HFF-Myc (cell line): ENCODE measurements at regions not wholly inside any gene's neighbourhood (a gene's known extent, or its start where the extent isn't known, plus 50 kb on each side); places are given as distances from the start of the nearest gene placed in this dataset.

Experiments used
- DNase-seq: peaks from one replicate; pipeline ENCODE4 v3.0.0-alpha.2; 2011; ENCODE audit warnings: low read depth; ENCODE audit errors: extremely low read depth
- H3K4me3 ChIP-seq: replicated peaks from 2 replicates; pipeline ENCODE4 v1.5.1; 2011; ENCODE audit warnings: low read depth, mild to moderate bottlenecking, control low read depth, low read length
- CTCF ChIP-seq: IDR thresholded peaks from 2 replicates; pipeline ENCODE4 v1.5.1; 2012; ENCODE audit warnings: mild to moderate bottlenecking, low read depth, low read length, control low read depth; ENCODE audit errors: missing control alignments

GRCh38 chr2:96438589-96438988 lies 66.6 kb downstream of the NEURL3 start:
- no peak for TF ChIP-seq CTCF
- no peak for DNase-seq
- no peak overlapping the region for H3K4me3 ChIP-seq

- TF ChIP-seq CTCF = no peak
- no peak for DNase-seq
Observed at GRCh38 chr2:96437512-96437911, 67.6 kb downstream of the NEURL3 start.

GRCh38 chr2:96436961-96437360 lies 68.2 kb downstream of the NEURL3 start:
- H3K4me3 ChIP-seq = no peak overlapping the region
- no peak for TF ChIP-seq CTCF
- no peak for DNase-seq

More at GRCh38 chr2:96437512-96437911, 67.6 kb downstream of the NEURL3 start:
- no peak overlapping the region for H3K4me3 ChIP-seq

- no peak overlapping the region for H3K4me3 ChIP-seq
- no peak for TF ChIP-seq CTCF
- DNase-seq = no peak
Observed at GRCh38 chr2:96436416-96436815, 68.7 kb downstream of the NEURL3 start.

DNA sequence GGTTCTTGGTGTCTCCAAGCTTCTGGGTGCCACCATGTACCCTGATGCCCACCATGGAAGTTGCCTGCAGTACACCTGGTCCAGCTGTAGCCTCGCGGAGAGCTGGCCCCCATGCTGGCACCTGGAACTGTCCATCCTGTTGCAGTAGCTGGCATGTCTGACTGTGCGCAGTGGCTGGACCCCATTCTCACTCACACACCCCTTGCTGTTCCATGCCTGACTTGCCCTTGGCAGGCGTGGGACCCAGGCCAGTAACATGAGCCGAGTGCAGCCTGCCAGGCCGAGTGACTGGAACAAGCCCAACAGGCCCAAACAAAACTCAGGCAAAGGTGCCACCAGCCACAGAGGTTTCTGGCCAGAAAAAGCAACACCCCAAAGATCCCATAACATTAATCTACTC lies 73.8 kb downstream of the NEURL3 start:
- no peak for DNase-seq
- TF ChIP-seq CTCF = no peak
- H3K4me3 ChIP-seq = no peak overlapping the region

DNA sequence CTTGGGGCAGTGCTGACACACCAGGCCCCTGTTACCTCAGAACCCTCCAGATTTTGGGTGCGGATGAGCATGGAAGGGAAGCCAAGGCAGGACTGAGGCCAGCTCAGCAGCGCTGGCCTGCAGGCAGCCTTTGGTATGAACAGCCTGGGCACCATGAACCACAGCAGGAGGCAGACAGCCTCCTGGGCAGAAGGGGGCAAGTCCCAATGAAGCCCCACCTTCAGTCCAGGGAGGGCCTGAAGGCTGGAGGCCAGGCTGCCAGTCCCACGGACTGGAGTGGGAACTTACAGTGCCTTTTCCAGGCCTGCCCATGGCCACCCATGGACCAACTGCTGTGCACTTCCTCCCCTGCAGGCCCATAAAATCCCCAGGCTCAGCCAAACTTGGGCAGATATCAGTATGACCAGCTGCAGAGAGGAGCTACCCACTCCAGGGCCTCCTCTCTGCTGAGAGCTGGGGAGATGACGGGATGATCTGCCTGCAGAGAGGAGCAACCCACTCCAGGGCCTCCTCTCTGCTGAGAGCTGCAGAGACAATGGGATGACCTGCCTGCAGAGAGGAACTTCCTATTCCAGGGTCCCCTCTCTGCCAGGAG lies 74.7 kb downstream of the NEURL3 start:
- DNase-seq = no peak
- no peak for TF ChIP-seq CTCF

DNA sequence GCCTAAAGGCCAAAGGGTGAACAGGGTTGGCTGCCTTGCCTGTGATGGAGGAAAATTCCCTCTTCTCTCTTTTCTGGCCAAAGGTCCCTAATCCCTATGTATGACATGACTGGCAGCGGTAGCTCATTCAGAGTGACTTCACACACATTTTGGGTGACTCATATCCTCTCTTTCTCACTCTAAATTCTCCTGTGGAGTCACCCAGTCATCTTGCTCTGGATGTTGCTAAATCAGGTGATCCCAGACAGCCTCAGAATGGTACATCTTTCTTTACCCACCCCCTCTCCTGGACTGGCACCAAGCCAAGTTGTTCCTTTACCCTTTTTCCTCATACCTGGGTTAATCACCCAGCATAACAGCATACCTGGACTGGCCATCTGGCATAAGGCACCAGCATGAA lies 77.2 kb downstream of the NEURL3 start:
- no peak for TF ChIP-seq CTCF
- no peak overlapping the region for H3K4me3 ChIP-seq
- DNase-seq = peak; percentile 36

More for the DNA sequence above, 74.7 kb downstream of the NEURL3 start:
- no peak overlapping the region for H3K4me3 ChIP-seq
